Fibroblast of gingiva (primary cell): ENCODE measurements at regions not wholly inside any gene's neighbourhood (a gene's known extent, or its start where the extent isn't known, plus 50 kb on each side); places are given as distances from the start of the nearest gene placed in this dataset.
A peak's percentile ranks its signal among the peaks of the same experiment; 100 is the strongest.

Experiments used
- DNase-seq: peaks from one replicate; pipeline ENCODE4 v3.0.0-alpha.2; 2011; ENCODE audit warnings: low read depth

DNA sequence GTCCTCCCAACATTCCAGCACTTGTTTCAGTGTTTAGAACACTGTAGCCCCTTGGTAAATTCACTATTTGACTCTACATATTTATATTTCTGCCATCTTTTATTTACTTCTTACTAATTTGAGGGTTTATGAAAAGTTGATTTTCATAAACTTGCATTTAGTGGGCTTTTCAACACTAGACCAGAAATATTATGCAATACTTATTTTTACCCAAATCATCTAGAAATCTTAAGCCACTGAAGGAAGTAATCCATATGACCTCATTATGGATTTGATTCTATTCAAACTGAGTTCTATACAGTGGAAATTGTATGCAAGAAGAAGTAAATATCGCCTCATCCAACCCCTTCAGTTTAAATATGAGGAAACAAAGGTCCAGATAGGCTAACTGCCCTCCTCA, 92.6 kb upstream of the VRK2 start:
- no peak for DNase-seq

GRCh38 chr2:57957238-57957637, 89.4 kb upstream of the VRK2 start:
- no peak for DNase-seq

- no peak for DNase-seq
These were observed 87.2 kb upstream of the VRK2 start for GRCh38 chr2:57959390-57959789.

DNA sequence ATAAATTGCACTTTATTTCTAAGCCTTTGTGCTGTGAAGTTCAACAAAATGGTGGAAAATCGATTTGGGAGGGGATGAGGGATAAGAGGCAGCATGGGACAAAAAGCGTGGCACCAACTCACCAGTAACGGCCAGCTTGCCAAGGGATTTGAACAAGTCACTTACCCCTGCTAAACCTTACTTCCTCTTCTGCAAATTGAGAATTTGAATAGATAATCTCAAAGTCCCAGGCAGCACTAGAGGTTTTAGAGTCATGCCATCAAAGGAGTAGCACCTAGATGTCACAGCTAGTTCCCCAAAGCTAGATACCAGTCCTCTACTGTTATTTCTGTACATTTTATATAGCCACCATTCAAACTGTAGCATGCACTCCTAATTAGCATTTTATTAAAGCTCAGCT, 83.7 kb upstream of the VRK2 start:
- DNase-seq, result no peak

DNA sequence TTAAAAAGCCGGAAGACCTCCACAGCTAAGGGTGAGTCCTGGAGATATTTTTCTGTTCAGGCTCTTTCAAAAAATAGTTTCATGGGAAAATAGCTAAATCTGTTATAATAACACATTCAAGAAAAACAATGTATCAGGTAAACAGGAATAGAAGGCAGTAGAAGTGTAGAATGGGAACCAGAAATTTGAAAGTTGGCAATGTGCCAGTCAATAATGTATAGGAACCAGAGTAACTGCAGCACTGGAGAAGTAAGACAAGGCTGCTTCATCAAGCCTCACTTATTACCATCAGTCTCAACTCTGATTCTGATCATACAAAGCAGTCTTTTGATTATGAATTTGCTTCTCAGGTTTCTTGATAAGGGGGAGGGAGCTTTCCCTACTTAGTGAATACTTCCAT, 81.4 kb upstream of the VRK2 start:
- no peak for DNase-seq

- no peak for DNase-seq
These were observed 80.6 kb upstream of the VRK2 start for GRCh38 chr2:57965961-57966360.

GRCh38 chr2:57973621-57974186, 72.9 kb upstream of the VRK2 start:
- DNase-seq, result no peak

- DNase-seq, result no peak
These were observed 67.4 kb upstream of the VRK2 start for GRCh38 chr2:57979158-57979557.

DNA sequence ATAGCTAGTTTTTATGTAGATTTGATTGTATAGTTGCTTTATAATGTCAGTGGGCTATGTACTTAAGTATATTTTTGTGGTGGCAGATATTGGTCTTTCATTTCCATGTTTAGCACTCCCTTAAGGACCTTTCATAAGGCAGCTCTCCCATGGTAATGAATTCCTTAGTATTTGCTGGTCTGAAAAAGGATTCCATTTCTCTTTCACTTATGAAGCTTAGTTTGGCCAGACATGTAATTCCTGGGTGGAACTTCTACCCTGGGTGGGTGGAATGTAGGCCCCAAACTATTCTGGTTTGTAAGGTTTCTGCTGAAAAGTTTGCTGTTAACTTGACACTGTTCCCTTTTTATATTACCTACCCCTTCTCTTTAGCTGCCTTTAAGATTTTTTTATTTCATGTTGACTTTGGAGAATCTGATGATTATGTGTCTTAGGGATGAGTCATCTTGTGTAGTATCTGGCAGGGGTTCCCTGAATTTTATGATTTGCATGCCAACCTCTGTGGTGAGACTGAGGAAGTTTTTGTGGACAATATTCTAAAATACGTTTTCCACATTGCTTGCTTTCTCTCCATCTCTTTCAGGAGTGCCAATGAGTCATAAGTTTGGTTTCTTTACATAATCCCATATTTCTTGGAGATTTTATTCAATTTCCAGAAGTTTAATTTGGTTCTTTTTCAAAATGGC, 65.4 kb upstream of the VRK2 start:
- DNase-seq, result peak; percentile 75

GRCh38 chr2:57987835-57988573, 58.6 kb upstream of the VRK2 start:
- no peak for DNase-seq

DNA sequence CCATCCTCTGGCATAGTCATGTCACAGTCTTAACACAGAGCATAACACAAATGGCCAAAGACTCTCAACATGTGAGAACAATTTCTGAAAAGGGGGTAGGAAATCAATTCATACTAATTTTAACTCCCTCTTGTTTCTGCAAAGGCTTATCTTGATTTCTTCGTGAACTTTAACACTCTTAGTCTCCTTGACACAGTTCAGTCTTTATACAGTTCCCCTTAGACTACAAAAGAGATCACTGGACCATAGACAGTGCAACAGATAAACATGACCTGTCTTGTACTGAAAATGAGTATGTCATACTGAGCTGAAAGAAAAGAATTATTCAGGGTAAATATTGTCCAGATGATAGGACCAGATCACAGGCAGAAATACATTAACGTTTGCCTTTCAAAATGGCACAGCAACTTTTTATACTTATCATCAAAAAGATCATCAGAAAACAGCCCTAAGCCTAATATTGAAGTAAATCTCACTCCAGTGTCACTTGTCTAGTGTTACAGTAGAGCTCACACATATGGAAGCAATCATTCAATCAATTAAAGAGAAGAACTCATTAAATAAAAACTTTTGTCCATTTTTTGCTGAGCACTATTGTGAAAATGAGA, 56.4 kb upstream of the VRK2 start:
- DNase-seq, result no peak
